ENCODE measurements at regions not wholly inside any gene's neighbourhood (a gene's known extent, or its start where the extent isn't known, plus 50 kb on each side); places are given as distances from the start of the nearest gene placed in this dataset.

DNA sequence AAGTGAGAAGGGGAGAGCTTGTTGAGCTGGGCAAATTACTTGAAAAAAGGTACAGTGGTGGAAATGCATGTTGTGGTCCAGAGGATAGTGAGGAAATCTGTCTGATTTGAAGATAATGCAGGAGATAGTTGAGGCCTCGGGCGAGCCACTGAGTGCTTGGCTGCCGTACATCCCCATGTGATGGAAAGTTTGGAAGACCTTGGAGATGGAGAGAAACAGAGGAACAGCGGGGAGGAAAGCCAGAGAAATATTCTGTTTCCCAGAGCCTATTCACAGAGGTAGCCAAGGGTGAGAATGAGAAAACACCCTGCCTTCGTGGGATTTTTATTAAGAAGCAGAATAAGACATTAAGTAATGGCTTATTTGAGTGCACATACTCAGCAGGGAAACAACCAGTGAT lies 498.2 kb downstream of the BCL11B start:
- DNase-seq (no peak), FAIRE-seq (no peak)
- H3K4me1 ChIP-seq (ENCODE audit: control insufficient read depth in 3 of 3, insufficient read depth in 2 of 3, low read depth in 1 of 3, low read length in 2 of 3), result no peaks in the 10 kb centered on the region
- H3K4me3 ChIP-seq (ENCODE audit: low read depth in 1 of 3, low read length in 3 of 3), result no peak overlapping the region
- no peaks in the 10 kb centered on the region for H3K9me3 ChIP-seq (ENCODE audit: control insufficient read depth in 2 of 2, insufficient read depth in 1 of 2, low read depth in 1 of 2, low read length in 1 of 2)
- H3K36me3 ChIP-seq (ENCODE audit: control insufficient read depth in 3 of 3, insufficient read depth in 2 of 3, low read depth in 1 of 3, low read length in 3 of 3), result no peaks in the 10 kb centered on the region
- H3K27ac ChIP-seq (ENCODE audit: low read depth in 1 of 3, low read length in 2 of 3), result no peak overlapping the region
- no peaks in the 10 kb centered on the region for H3K27me3 ChIP-seq (ENCODE audit: control insufficient read depth in 3 of 3, insufficient read depth in 3 of 3, low read length in 3 of 3)
- WGBS, 3 donors, result 81 to 83% (median 82%) methylated on average over 5 of the region's 5 CpGs

DNA sequence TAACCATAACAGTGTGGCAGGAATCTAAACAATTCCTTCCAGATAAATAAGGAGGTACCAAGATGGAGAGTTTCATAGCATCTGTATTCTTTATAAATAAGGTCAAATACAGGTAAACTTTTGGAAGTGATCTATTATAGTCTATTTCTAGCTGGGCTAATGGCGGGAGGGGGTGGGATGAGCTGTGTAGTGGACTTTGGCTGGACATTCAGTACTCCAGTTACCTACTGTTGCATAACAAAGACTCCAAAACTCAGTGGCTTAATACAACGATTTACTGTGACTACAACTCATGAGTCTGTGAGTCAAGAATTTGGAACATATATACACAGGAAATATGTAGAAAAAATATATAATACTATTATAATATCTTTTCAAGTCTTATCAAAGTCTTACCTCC lies 496.1 kb downstream of the BCL11B start:
- 63 to 69% (median 67%) methylated on average over 2 of the region's 2 CpGs for WGBS, 3 donors
- Histone ChIP-seq H3K4me3 (ENCODE audit: low read depth in 1 of 3, low read length in 3 of 3) (no peak overlapping the region), H3K4me1 (ENCODE audit: control insufficient read depth in 3 of 3, insufficient read depth in 2 of 3, low read depth in 1 of 3, low read length in 2 of 3) (no peaks in the 10 kb centered on the region), H3K9me3 (ENCODE audit: control insufficient read depth in 2 of 2, insufficient read depth in 1 of 2, low read depth in 1 of 2, low read length in 1 of 2) (no peaks in the 10 kb centered on the region), H3K27me3 (ENCODE audit: control insufficient read depth in 3 of 3, insufficient read depth in 3 of 3, low read length in 3 of 3) (no peaks in the 10 kb centered on the region), H3K27ac (ENCODE audit: low read depth in 1 of 3, low read length in 2 of 3) (no peak overlapping the region), H3K36me3 (ENCODE audit: control insufficient read depth in 3 of 3, insufficient read depth in 2 of 3, low read depth in 1 of 3, low read length in 3 of 3) (no peaks in the 10 kb centered on the region)
- FAIRE-seq (no peak), DNase-seq (no peak)

DNA sequence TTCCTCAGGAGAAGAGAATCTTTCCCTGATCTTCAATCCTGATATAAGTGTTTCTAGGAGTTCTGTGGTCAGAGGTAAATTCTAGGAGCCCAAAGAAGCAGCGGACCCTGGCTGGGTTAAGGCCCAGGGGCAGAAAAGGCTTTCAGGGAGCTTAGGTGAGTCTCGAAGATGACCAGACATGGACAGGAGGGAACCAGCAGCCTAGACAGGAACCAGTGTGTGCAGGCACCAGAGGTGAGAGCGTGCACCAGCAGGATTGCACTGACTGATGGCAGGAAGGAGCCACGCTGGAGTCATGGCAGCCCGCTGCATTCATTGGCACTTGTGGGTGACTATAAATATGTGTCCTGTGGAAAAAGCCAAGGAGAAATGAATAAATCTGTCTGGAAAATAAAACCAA lies 489.9 kb downstream of the BCL11B start:
- DNase-seq (no peak), FAIRE-seq (no peak)
- H3K4me1 ChIP-seq (ENCODE audit: control insufficient read depth in 3 of 3, insufficient read depth in 2 of 3, low read depth in 1 of 3, low read length in 2 of 3), result no peaks in the 10 kb centered on the region
- no peak overlapping the region for H3K4me3 ChIP-seq (ENCODE audit: low read depth in 1 of 3, low read length in 3 of 3)
- peaks cover 0 to 2% (median 0%) of the 10 kb centered on the region in 3 donors for H3K27me3 ChIP-seq (ENCODE audit: control insufficient read depth in 3 of 3, insufficient read depth in 3 of 3, low read length in 3 of 3)
- no peaks in the 10 kb centered on the region for H3K36me3 ChIP-seq (ENCODE audit: control insufficient read depth in 3 of 3, insufficient read depth in 2 of 3, low read depth in 1 of 3, low read length in 3 of 3)
- no peaks in the 10 kb centered on the region for H3K9me3 ChIP-seq (ENCODE audit: control insufficient read depth in 2 of 2, insufficient read depth in 1 of 2, low read depth in 1 of 2, low read length in 1 of 2)
- no peak overlapping the region for H3K27ac ChIP-seq (ENCODE audit: low read depth in 1 of 3, low read length in 2 of 3)
- 85 to 96% (median 91%) methylated on average over 5 of the region's 5 CpGs for WGBS, 3 donors

DNA sequence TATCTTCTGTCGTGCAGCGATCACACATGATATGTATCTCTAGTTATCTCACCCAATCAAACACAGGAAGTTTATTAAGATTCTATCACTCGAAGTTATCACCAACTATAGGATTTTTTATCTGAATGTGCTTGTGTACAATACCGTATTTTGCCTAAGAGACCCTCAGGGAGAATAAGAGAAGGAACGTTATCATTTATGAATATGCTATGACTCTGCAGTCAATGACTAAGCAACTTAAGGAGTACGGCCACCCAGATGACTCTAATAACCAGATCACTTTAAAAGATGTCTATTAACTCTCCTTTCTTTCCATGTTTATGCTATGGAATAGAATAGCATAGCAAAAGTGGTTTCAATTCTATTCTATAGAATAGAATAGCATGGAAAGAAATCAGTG lies 486.4 kb downstream of the BCL11B start:
- H3K36me3 ChIP-seq (ENCODE audit: control insufficient read depth in 3 of 3, insufficient read depth in 2 of 3, low read depth in 1 of 3, low read length in 3 of 3), result no peaks in the 10 kb centered on the region
- no peaks in the 10 kb centered on the region for H3K9me3 ChIP-seq (ENCODE audit: control insufficient read depth in 2 of 2, insufficient read depth in 1 of 2, low read depth in 1 of 2, low read length in 1 of 2)
- no peak overlapping the region for H3K27ac ChIP-seq (ENCODE audit: low read depth in 1 of 3, low read length in 2 of 3)
- H3K4me1 ChIP-seq (ENCODE audit: control insufficient read depth in 3 of 3, insufficient read depth in 2 of 3, low read depth in 1 of 3, low read length in 2 of 3), result no peaks in the 10 kb centered on the region
- peaks cover 0 to 3% (median 2%) of the 10 kb centered on the region in 3 donors for H3K27me3 ChIP-seq (ENCODE audit: control insufficient read depth in 3 of 3, insufficient read depth in 3 of 3, low read length in 3 of 3)
- no peak for FAIRE-seq
- DNase-seq, result no peak
- WGBS, 3 donors, result 47 to 63% (median 59%) methylated on average over 6 of the region's 6 CpGs
- no peak overlapping the region for H3K4me3 ChIP-seq (ENCODE audit: low read depth in 1 of 3, low read length in 3 of 3)

DNA sequence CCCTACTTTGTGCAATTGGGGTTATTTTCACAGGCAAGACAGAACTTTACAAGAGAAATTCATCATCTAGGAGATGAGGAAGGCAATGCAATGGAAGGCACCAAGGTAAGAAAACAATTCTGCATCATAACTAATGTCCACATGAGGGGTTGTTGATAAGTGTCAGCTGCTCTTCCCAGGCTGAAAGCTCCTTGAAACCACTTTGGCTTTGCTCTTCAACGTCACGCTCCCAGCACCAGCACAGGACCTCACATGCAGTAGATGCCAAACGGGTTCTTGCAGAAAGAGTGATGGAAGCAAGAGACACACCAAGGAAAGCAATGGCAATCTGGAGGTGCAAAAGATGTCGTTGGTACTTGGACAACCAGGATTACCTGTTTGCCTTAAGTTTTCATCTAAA lies 485.5 kb downstream of the BCL11B start:
- H3K27ac ChIP-seq (ENCODE audit: low read depth in 1 of 3, low read length in 2 of 3), result no peak overlapping the region
- no peaks in the 10 kb centered on the region for H3K9me3 ChIP-seq (ENCODE audit: control insufficient read depth in 2 of 2, insufficient read depth in 1 of 2, low read depth in 1 of 2, low read length in 1 of 2)
- H3K27me3 ChIP-seq (ENCODE audit: control insufficient read depth in 3 of 3, insufficient read depth in 3 of 3, low read length in 3 of 3), result peaks cover 0 to 3% (median 2%) of the 10 kb centered on the region in 3 donors
- no peak overlapping the region for H3K4me3 ChIP-seq (ENCODE audit: low read depth in 1 of 3, low read length in 3 of 3)
- WGBS, 3 donors, result 85 to 86% (median 85%) methylated on average over 4 of the region's 4 CpGs
- no peaks in the 10 kb centered on the region for H3K36me3 ChIP-seq (ENCODE audit: control insufficient read depth in 3 of 3, insufficient read depth in 2 of 3, low read depth in 1 of 3, low read length in 3 of 3)
- no peak for DNase-seq
- no peak for FAIRE-seq
- no peaks in the 10 kb centered on the region for H3K4me1 ChIP-seq (ENCODE audit: control insufficient read depth in 3 of 3, insufficient read depth in 2 of 3, low read depth in 1 of 3, low read length in 2 of 3)

DNA sequence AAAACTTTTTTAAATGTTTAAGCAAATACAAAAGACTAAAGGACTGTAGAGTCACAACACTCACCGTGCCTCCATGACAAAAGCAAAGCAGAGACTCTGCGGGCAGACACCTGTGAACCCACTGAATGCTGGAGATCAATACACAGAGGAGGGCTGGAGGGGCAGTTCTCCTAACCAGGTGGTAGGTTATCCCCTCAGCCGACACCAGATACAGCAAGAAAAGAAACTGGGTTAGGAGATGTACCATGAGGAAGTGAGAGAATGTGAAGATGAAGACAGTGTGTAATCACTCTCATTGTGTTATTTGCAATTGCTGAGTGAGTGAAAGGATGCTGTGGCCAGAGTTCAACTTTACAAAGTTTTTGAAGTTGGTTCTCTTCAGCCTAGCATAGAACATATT lies 480.3 kb downstream of the BCL11B start:
- H3K9me3 ChIP-seq (ENCODE audit: control insufficient read depth in 2 of 2, insufficient read depth in 1 of 2, low read depth in 1 of 2, low read length in 1 of 2), result peaks cover 0 to 8% of the 10 kb centered on the region in 2 donors
- H3K4me3 ChIP-seq (ENCODE audit: low read depth in 1 of 3, low read length in 3 of 3), result no peak overlapping the region
- no peaks in the 10 kb centered on the region for H3K36me3 ChIP-seq (ENCODE audit: control insufficient read depth in 3 of 3, insufficient read depth in 2 of 3, low read depth in 1 of 3, low read length in 3 of 3)
- peaks cover 0 to 3% (median 0%) of the 10 kb centered on the region in 3 donors for H3K27me3 ChIP-seq (ENCODE audit: control insufficient read depth in 3 of 3, insufficient read depth in 3 of 3, low read length in 3 of 3)
- 69 to 91% (median 78%) methylated on average over 3 of the region's 3 CpGs for WGBS, 3 donors
- no peak overlapping the region for H3K27ac ChIP-seq (ENCODE audit: low read depth in 1 of 3, low read length in 2 of 3)
- DNase-seq, result no peak
- no peak for FAIRE-seq
- H3K4me1 ChIP-seq (ENCODE audit: control insufficient read depth in 3 of 3, insufficient read depth in 2 of 3, low read depth in 1 of 3, low read length in 2 of 3), result no peaks in the 10 kb centered on the region

DNA sequence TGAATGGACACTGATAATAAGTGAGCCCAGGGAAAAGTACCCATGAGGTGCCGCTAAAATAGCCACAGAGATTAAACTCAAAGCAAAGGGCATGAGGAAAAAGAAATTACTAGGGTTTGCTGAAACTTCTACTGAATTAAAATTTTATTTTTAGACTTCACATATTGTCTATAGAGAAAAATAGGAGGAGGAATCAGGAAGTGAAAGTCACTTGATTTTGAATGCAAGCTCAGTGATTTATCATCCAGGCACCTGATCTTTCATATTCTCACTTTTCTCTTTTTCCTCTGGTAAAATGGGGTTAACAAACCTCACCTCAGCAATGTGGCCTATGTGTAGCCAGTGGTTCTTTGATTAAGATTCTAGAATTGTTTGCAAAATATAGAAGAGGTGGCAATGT lies 479.8 kb downstream of the BCL11B start:
- no peaks in the 10 kb centered on the region for H3K4me1 ChIP-seq (ENCODE audit: control insufficient read depth in 3 of 3, insufficient read depth in 2 of 3, low read depth in 1 of 3, low read length in 2 of 3)
- peaks cover 0 to 8% of the 10 kb centered on the region in 2 donors for H3K9me3 ChIP-seq (ENCODE audit: control insufficient read depth in 2 of 2, insufficient read depth in 1 of 2, low read depth in 1 of 2, low read length in 1 of 2)
- H3K4me3 ChIP-seq (ENCODE audit: low read depth in 1 of 3, low read length in 3 of 3), result no peak overlapping the region
- no peaks in the 10 kb centered on the region for H3K36me3 ChIP-seq (ENCODE audit: control insufficient read depth in 3 of 3, insufficient read depth in 2 of 3, low read depth in 1 of 3, low read length in 3 of 3)
- 86 to 98% (median 95%) methylated on average over 1 of the region's 1 CpG for WGBS, 3 donors
- no peak overlapping the region for H3K27ac ChIP-seq (ENCODE audit: low read depth in 1 of 3, low read length in 2 of 3)
- H3K27me3 ChIP-seq (ENCODE audit: control insufficient read depth in 3 of 3, insufficient read depth in 3 of 3, low read length in 3 of 3), result peaks cover 0 to 3% (median 0%) of the 10 kb centered on the region in 3 donors
- FAIRE-seq (no peak), DNase-seq (no peak)

DNA sequence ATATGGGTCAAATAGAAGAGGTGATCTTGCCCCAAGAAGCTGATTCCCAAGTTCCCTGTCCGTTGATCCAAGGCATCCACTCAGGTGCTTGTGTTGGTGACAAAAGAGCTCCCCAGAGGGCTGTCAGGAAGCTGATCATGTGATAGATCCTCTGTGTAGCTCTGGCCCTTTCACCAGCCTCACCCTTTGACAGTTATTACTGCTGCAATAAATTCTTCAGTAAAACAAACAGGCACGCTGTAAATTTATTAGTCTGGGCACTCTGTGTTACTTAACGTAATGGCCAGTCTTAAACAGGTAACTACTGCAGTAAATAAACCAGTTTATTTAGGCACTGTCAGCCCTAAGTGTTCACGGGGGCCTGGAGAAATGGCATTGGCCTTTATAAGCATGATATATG lies 473.9 kb downstream of the BCL11B start:
- Histone ChIP-seq H3K9me3 (ENCODE audit: control insufficient read depth in 2 of 2, insufficient read depth in 1 of 2, low read depth in 1 of 2, low read length in 1 of 2) (peaks cover 0 to 8% of the 10 kb centered on the region in 2 donors), H3K36me3 (ENCODE audit: control insufficient read depth in 3 of 3, insufficient read depth in 2 of 3, low read depth in 1 of 3, low read length in 3 of 3) (no peaks in the 10 kb centered on the region), H3K27me3 (ENCODE audit: control insufficient read depth in 3 of 3, insufficient read depth in 3 of 3, low read length in 3 of 3) (no peaks in the 10 kb centered on the region), H3K27ac (ENCODE audit: low read depth in 1 of 3, low read length in 2 of 3) (no peak overlapping the region), H3K4me3 (ENCODE audit: low read depth in 1 of 3, low read length in 3 of 3) (no peak overlapping the region), H3K4me1 (ENCODE audit: control insufficient read depth in 3 of 3, insufficient read depth in 2 of 3, low read depth in 1 of 3, low read length in 2 of 3) (peaks cover 0 to 10% (median 0%) of the 10 kb centered on the region in 3 donors)
- DNase-seq (peak; percentile 87), FAIRE-seq (no peak)
- WGBS, 3 donors, result 10 to 31% (median 21%) methylated on average over 4 of the region's 4 CpGs

DNA sequence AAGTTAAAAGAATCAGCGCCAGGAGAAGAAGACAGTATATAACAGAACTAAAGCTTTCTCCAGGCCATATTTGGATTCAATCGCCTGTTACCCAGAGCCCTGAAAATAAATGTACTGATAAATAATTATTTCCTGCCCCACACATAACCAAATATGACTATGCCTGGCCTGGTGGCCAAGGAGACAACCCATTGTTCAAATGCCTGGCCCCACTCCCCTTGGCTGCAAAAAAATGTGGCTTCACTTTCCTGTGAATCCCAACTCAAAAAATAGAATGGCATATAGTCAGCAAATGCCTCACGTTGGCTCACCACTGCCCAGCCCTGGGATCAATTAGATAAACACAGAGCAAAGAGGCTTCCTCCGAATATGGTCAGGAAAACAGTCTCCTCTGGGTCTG lies 472.1 kb downstream of the BCL11B start:
- peaks cover 0 to 1% of the 10 kb centered on the region in 2 donors for H3K9me3 ChIP-seq (ENCODE audit: control insufficient read depth in 2 of 2, insufficient read depth in 1 of 2, low read depth in 1 of 2, low read length in 1 of 2)
- H3K4me3 ChIP-seq (ENCODE audit: low read depth in 1 of 3, low read length in 3 of 3), result no peak overlapping the region
- no peak overlapping the region for H3K27ac ChIP-seq (ENCODE audit: low read depth in 1 of 3, low read length in 2 of 3)
- no peaks in the 10 kb centered on the region for H3K36me3 ChIP-seq (ENCODE audit: control insufficient read depth in 3 of 3, insufficient read depth in 2 of 3, low read depth in 1 of 3, low read length in 3 of 3)
- peaks cover 0 to 10% (median 0%) of the 10 kb centered on the region in 3 donors for H3K4me1 ChIP-seq (ENCODE audit: control insufficient read depth in 3 of 3, insufficient read depth in 2 of 3, low read depth in 1 of 3, low read length in 2 of 3)
- no peaks in the 10 kb centered on the region for H3K27me3 ChIP-seq (ENCODE audit: control insufficient read depth in 3 of 3, insufficient read depth in 3 of 3, low read length in 3 of 3)
- FAIRE-seq (no peak), DNase-seq (no peak)
- 54 to 65% (median 65%) methylated on average over 4 of the region's 4 CpGs for WGBS, 3 donors
